ENCODE measurements at regions not wholly inside any gene's neighbourhood (a gene's known extent, or its start where the extent isn't known, plus 50 kb on each side); places are given as distances from the start of the nearest gene placed in this dataset.

GRCh38 chr2:187143537-187143936 is 294.6 kb upstream of the ZSWIM2 start:
- H3K4me3 ChIP-seq (ENCODE audit: low read length) = no peak overlapping the region
- no peak for TF ChIP-seq CTCF (conservative IDR thresholded peaks at IDR 0.05; ENCODE audit: low read length)
- DNase-seq (ENCODE audit: low read depth) = no peak

- no peak for DNase-seq (ENCODE audit: low read depth)
Measured at GRCh38 chr2:187139469-187139868, 290.5 kb upstream of the ZSWIM2 start.

GRCh38 chr2:187138265-187138664 is 289.3 kb upstream of the ZSWIM2 start:
- DNase-seq (ENCODE audit: low read depth) = peak; percentile 33
- peak; percentile 67 for TF ChIP-seq CTCF (conservative IDR thresholded peaks at IDR 0.05; ENCODE audit: low read length)

More at GRCh38 chr2:187139469-187139868, 290.5 kb upstream of the ZSWIM2 start:
- no peak overlapping the region for H3K4me3 ChIP-seq (ENCODE audit: low read length)
- no peak for TF ChIP-seq CTCF (conservative IDR thresholded peaks at IDR 0.05; ENCODE audit: low read length)

GRCh38 chr2:187136646-187137045 is 287.7 kb upstream of the ZSWIM2 start:
- no peak overlapping the region for H3K4me3 ChIP-seq (ENCODE audit: low read length)
- no peak for TF ChIP-seq CTCF (conservative IDR thresholded peaks at IDR 0.05; ENCODE audit: low read length)

More at GRCh38 chr2:187138265-187138664, 289.3 kb upstream of the ZSWIM2 start:
- H3K4me3 ChIP-seq (ENCODE audit: low read length) = no peak overlapping the region

GRCh38 chr2:187134306-187134705 is 285.3 kb upstream of the ZSWIM2 start:
- TF ChIP-seq CTCF (conservative IDR thresholded peaks at IDR 0.05; ENCODE audit: low read length) = no peak

More at GRCh38 chr2:187136646-187137045, 287.7 kb upstream of the ZSWIM2 start:
- no peak for DNase-seq (ENCODE audit: low read depth)

GRCh38 chr2:187129868-187130267 is 280.9 kb upstream of the ZSWIM2 start:
- no peak overlapping the region for H3K4me3 ChIP-seq (ENCODE audit: low read length)
- DNase-seq (ENCODE audit: low read depth) = no peak
- no peak for TF ChIP-seq CTCF (conservative IDR thresholded peaks at IDR 0.05; ENCODE audit: low read length)

More at GRCh38 chr2:187134306-187134705, 285.3 kb upstream of the ZSWIM2 start:
- no peak overlapping the region for H3K4me3 ChIP-seq (ENCODE audit: low read length)
- DNase-seq (ENCODE audit: low read depth) = no peak

GRCh38 chr2:187129306-187129705 is 280.3 kb upstream of the ZSWIM2 start:
- H3K4me3 ChIP-seq (ENCODE audit: low read length) = no peak overlapping the region
- no peak for TF ChIP-seq CTCF (conservative IDR thresholded peaks at IDR 0.05; ENCODE audit: low read length)
- no peak for DNase-seq (ENCODE audit: low read depth)

All from AG10803 (cell line).